Fibroblast of skin of abdomen (primary cell): ENCODE measurements at regions not wholly inside any gene's neighbourhood (a gene's known extent, or its start where the extent isn't known, plus 50 kb on each side); places are given as distances from the start of the nearest gene placed in this dataset.

ENCODE experiments used
- DNase-seq: peaks from one replicate; pipeline ENCODE4 v3.0.0-alpha.2; 2013

- DNase-seq: no peak
Observed at GRCh38 chr1:98278055-98278454, 357.2 kb upstream of the DPYD start.

- DNase-seq: peak; percentile 61
Observed at GRCh38 chr1:98277118-98277517, 356.3 kb upstream of the DPYD start.

DNA sequence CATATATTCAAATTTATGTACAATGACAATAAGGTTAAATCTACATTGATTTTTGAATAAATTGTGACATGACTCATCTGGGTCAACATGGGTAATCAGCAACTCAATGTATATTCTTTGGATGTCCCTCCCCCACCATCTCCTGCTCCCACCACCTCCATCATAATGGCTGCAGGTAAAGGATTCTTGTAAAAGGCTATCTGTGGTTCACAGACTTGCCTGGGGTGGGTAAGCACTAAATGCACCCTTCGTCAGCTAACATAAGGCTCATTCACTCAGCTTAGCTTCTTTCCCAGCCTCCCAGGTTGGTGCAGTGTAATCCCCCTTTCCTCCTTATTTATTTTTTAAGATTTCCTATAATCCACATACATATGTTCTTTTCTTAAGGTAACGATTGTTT lies 355.7 kb upstream of the DPYD start:
- DNase-seq: no peak

DNA sequence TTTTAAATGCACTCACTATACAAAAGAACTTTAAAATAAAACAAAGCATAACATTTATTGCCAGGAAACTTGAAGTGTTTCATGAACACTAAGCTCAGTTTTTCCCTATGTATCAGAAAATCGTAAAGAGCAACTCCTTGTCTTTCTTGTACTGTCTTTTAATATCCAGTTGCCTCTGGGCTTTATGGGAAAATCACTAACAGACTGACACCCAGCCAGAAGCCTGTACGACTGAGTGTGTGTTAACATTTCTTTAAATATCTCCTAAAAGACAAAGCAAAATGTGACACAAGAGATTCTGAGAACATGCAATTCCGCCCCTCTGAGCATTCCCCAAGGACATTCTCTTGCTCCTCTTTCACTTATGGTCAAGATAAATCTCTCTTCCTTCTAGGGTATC lies 347.5 kb upstream of the DPYD start:
- DNase-seq: no peak

GRCh38 chr1:98267423-98267822 lies 346.6 kb upstream of the DPYD start:
- DNase-seq: no peak

DNA sequence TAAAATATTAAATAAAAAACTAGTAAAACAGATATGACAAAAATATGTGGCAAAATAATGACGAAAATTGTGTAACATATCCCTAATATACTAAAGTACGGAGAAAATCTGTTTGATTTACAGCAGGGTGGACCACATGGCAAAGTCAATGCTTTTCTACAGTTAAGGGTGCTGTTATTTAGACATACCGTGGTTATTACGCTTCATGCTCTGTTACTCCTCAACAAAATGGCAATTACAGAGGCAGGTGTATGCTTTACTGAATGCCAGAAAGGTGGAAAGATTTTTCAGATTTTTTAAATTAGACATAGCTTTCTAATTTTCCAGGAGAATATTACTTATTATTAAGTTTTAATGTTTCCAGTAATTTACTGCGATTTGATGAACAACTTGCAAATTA lies 343.9 kb upstream of the DPYD start:
- no peak for DNase-seq

- no peak for DNase-seq
Observed at GRCh38 chr1:98260839-98261238, 340.0 kb upstream of the DPYD start.

- DNase-seq: no peak
Observed at GRCh38 chr1:98260412-98260811, 339.6 kb upstream of the DPYD start.

DNA sequence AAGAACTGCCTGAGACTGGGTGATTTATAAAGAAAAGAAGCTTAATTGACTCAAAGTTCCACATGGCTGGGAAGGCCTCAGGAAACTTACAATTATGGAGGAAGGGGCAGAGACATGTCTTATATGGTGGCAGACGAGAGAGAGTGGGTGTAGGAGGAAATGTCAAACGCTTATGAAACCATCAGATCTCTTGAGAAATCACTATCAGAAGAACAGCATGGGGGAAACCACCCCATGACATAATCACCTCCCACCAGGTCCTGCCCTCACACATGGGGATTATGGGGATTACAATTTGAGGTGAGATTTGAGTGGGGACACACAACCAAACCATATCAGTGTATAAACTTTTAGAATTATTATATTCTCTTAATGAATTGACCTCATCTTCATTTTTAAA lies 335.9 kb upstream of the DPYD start:
- no peak for DNase-seq

GRCh38 chr1:98253145-98253544 lies 332.3 kb upstream of the DPYD start:
- DNase-seq: no peak

- DNase-seq: no peak
Observed at GRCh38 chr1:98251497-98251896, 330.7 kb upstream of the DPYD start.

- DNase-seq: no peak
Observed at GRCh38 chr1:98232678-98233077, 311.8 kb upstream of the DPYD start.

DNA sequence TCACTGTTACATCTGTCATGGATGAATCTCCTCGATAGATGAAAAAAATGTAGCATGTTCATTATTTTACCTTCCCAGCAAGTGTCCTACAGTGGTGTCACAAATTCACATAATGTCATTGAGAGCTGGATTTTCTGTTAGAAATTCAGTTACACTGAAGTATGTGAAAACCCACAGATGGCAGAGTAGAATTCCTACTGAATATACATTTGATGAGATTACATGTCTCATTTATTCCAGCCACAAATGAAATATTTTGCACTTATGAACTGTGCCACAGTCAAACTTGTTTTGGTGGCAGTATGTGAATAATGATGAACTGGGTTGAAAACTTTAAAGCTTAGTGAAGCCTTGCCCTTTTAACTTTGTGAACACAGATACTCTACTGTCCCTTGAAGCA lies 301.9 kb upstream of the DPYD start:
- DNase-seq: no peak

- no peak for DNase-seq
Observed at GRCh38 chr1:98221923-98222322, 301.1 kb upstream of the DPYD start.

GRCh38 chr1:98217601-98218000 lies 296.8 kb upstream of the DPYD start:
- DNase-seq: no peak

GRCh38 chr1:98216304-98216703 lies 295.5 kb upstream of the DPYD start:
- DNase-seq: no peak

DNA sequence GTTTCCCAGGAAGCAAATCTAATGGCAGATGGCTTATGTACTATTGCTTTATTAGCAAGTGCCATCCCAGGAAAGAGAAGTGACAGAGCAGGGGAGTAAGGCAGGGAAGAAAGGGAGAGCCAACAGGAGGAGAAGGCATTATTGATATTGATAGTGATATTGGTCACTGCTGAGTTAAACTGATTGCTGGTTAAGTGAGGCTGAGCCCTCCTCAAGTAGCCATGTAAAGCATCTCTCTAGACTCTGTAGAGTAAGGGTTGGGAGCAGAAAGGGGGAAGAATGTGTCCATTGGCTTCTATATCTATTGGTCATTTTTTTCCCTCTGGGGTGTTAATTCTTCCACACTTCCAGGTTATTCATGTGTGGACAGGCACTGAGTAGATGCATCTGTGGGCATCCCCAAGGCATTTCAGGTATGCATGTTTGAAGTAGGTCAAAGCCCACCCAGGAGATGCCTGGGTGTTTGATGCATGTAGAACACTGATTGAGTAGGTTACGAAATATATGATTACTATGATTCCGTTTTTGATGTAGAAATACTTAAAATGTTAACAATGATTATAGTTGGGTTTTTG lies 290.5 kb upstream of the DPYD start:
- DNase-seq: peak; percentile 33

DNA sequence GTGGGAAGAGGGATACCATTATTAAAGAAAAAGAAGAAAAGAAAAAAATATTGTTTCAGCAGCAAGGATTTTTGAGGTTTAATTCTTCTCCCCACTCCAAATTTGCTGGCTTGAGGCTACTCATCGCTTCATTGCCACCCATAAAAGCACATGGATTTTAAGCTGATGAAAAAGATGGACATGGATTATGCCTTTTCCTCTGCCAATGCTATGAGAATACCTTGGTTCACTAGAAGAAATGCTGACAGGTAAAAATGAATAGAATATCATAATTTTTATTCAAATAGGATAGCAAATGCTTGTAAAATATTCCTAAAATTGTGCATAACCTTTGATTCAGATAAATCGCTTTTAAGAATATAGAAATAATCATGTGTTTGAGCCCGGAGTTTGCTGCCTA lies 289.7 kb upstream of the DPYD start:
- no peak for DNase-seq

DNA sequence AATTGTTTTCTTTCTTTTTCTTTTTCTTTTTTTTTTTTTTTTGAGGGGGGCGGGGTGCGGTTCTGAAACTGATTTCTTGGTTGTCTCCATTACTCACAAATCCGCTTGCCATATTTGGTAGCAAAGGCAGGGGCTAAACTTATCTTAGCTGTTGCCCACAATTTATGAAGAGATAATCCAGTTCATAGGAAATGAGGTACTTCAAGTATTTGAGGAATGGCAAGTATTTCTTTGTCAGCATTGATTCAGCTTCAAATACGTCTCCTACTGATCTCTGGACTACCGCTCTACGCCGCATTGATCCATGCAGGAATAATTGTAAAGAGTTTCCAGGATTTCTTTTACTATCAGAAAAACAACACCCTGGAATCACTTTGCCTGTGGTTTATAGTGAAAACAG lies 289.2 kb upstream of the DPYD start:
- peak; percentile 96 for DNase-seq

DNA sequence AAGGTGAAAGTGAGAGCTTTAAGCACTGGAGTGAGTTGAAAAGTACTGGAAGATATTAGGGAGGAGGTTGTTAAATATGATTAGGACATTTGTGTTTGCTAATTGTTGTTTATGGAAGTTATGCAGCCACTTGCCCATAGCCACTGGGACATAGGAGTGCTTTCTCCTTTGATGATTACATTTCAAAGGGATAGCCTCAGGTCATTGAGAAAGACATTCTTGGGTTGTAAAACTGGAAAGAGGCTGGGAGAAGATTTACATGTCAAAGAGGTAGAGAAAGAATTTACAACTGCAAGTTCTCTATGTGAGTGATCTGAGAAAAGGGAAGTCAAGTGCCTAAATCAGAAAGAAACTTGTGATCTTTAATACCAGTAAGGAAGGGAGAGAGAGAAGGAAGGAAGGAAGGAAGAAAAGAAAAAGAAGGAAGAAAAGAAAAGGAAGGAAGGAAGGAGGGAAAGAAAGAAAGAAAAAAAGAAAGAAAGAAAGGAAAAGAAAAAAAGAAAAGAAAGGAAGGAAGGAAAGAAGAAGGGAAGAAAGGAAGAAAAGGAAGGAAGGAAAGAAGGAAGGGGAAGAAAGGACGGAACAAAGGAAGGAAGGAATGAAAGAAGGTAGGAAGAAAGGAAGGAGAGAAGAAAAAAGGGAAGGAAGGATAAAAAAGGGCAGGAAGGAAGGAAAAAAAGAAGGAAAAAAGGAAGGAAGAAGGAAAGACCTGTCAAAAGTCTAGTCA lies 284.6 kb upstream of the DPYD start:
- DNase-seq: no peak

DNA sequence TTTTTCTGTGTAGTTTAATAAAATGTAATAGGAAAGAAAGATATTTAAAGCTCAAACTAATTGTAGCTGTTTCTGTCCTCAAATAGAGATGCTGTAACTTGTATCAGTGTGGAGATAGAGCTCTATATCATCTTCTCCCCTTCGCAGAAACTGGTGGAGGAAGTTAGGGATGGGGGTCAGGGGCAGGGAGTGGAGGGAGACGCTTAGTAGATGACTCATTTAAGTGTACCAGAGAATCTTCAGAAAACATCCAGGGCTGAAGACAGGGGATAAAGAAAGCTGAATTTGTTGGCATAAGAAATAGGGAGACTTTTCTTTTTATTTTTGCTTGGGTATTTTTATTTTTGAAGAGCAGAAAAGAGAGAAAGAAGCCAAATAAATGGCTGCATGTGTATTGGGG lies 282.6 kb upstream of the DPYD start:
- DNase-seq: peak; percentile 77

DNA sequence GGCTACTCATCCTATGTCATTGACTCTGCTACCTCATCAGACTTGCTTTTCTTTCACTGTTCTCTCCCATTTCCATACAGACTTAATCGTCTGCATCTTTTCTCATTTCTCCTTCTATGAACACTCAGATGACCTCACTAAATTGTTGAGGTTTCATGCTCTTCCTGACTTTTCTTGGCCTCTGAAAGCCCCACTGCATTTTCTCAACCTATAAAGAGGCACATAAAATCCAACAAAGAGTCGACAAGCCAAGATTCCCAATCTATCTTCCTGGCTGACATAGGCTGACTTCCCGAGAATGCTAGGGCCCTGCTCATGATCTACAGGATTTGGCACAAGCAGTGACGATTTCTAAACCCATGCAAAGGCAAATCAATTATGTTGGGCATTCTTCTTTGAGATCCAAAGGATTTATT lies 280.8 kb upstream of the DPYD start:
- peak; percentile 97 for DNase-seq

DNA sequence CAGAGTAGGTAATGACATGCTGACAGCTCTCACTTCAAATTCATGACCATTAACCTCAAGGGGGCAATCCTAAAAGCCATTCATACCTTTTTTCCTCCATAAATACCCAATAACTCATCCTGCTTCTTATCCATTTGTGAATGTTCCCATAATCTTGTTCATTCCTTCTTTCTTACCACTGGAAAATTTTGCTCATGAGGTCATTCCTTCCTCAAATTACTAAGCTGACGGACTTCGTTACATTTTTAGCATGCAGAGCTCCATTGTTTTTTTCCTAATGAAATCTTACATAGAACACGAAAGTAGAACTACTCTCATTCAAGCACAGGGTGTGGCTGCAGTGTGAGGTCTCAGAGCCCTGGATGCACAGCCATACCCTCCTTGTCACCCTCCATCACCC lies 276.5 kb upstream of the DPYD start:
- DNase-seq: peak; percentile 28

GRCh38 chr1:98196012-98196411 lies 275.2 kb upstream of the DPYD start:
- no peak for DNase-seq

GRCh38 chr1:98188774-98189173 lies 267.9 kb upstream of the DPYD start:
- DNase-seq: no peak
